ENCODE measurements at regions not wholly inside any gene's neighbourhood (a gene's known extent, or its start where the extent isn't known, plus 50 kb on each side); places are given as distances from the start of the nearest gene placed in this dataset.

DNA sequence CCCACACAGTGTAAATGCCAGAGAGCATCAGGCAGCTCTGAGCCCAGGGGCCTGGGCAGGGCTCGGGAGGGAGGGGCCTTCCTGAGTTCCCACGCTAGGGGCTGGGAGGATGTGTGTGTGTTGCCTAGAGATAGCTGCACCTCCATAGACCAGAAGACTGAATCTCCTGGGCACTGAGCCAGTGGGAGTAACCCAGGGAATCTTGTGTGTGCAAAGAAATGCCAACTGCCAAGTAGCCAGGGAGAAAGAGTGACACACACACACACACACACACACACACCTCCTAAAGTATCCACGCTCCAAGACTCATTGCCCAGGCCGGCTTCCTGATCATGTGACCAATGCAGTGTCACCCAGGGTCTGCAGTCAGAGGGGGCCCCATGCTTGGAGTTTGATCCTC is 166.2 kb upstream of the RPL38 start:
- no peaks in the 10 kb centered on the region for H3K27me3 ChIP-seq (replicated peaks; ENCODE audit: insufficient read depth)
- no peaks in the 10 kb centered on the region for H3K9me3 ChIP-seq
- no peak overlapping the region for H3K27ac ChIP-seq
- intact Hi-C loops (cut with DNase I) = no loop called here
- TF ChIP-seq, protein P1, sequence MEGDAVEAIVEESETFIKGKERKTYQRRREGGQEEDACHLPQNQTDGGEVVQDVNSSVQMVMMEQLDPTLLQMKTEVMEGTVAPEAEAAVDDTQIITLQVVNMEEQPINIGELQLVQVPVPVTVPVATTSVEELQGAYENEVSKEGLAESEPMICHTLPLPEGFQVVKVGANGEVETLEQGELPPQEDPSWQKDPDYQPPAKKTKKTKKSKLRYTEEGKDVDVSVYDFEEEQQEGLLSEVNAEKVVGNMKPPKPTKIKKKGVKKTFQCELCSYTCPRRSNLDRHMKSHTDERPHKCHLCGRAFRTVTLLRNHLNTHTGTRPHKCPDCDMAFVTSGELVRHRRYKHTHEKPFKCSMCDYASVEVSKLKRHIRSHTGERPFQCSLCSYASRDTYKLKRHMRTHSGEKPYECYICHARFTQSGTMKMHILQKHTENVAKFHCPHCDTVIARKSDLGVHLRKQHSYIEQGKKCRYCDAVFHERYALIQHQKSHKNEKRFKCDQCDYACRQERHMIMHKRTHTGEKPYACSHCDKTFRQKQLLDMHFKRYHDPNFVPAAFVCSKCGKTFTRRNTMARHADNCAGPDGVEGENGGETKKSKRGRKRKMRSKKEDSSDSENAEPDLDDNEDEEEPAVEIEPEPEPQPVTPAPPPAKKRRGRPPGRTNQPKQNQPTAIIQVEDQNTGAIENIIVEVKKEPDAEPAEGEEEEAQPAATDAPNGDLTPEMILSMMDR (IDR thresholded peaks at IDR 0.05) = no peak
- no peak for TF ChIP-seq POLR2AphosphoS5 (IDR thresholded peaks at IDR 0.05)
- no peak for TF ChIP-seq POLR2A (IDR thresholded peaks at IDR 0.05)
- H3K4me3 ChIP-seq = no peak overlapping the region
- 21% methylated on average over 4 of the region's 4 CpGs for WGBS
- peak; percentile 43 for DNase-seq (ENCODE audit: low spot score)
- no peaks in the 10 kb centered on the region for H3K36me3 ChIP-seq
- no peaks in the 10 kb centered on the region for H3K4me1 ChIP-seq (replicated peaks)

DNA sequence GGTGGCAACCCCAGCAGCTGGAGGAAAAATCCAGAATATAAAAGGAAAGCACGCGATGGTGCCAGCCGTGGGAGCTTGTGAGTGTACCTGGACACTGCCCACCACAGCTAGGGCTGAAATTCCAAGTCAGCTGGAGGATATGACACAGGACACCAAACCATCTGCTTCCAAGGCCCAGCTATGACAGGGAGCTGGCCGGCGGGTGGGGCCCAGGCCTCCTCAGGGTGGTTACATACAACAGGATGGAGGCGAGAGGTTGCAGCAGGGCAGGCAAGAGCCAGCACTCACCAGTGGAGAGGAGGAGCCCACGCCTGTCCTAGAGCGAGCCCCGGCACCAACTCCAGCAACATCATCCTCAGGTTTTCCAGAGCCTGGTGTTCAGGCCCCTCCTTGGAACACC is 163.2 kb upstream of the RPL38 start:
- H3K4me3 ChIP-seq = no peak overlapping the region
- no peaks in the 10 kb centered on the region for H3K27me3 ChIP-seq (replicated peaks; ENCODE audit: insufficient read depth)
- TF ChIP-seq POLR2A (IDR thresholded peaks at IDR 0.05) (no peak), POLR2AphosphoS5 (IDR thresholded peaks at IDR 0.05) (no peak)
- TF ChIP-seq, protein P1 (IDR thresholded peaks at IDR 0.05) = no peak
- H3K9me3 ChIP-seq = no peaks in the 10 kb centered on the region
- H3K4me1 ChIP-seq (replicated peaks) = no peaks in the 10 kb centered on the region
- H3K27ac ChIP-seq = no peak overlapping the region
- WGBS = 97% methylated on average over 9 of the region's 9 CpGs
- intact Hi-C loops (cut with DNase I) = no loop called here
- DNase-seq (ENCODE audit: low spot score) = no peak
- no peaks in the 10 kb centered on the region for H3K36me3 ChIP-seq

DNA sequence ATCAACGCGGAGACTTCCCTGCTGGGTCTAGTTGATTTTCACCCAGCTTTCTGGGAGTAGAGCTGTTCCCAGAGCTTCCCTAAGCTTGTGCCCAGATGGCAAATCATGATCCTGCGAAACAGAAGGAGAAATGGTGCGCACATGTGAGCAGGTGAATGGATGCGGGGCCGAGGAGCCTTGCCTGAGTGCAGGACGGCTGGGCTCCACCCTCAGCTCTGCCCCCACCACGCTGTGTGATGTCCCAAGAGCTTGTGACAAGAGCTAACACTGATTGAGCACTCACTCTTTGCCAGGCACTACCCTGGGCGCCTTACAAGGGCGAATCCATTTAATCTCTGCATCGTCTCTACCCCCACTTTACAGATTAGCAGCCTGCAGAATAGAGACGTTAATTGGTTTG is 162.7 kb upstream of the RPL38 start:
- DNase-seq (ENCODE audit: low spot score) = no peak
- TF ChIP-seq POLR2A (IDR thresholded peaks at IDR 0.05) (no peak), POLR2AphosphoS5 (IDR thresholded peaks at IDR 0.05) (no peak)
- TF ChIP-seq, protein P1 (IDR thresholded peaks at IDR 0.05) = no peak
- Histone ChIP-seq H3K27ac (no peak overlapping the region), H3K9me3 (no peaks in the 10 kb centered on the region), H3K4me3 (no peak overlapping the region), H3K4me1 (replicated peaks) (no peaks in the 10 kb centered on the region), H3K27me3 (replicated peaks; ENCODE audit: insufficient read depth) (no peaks in the 10 kb centered on the region), H3K36me3 (no peaks in the 10 kb centered on the region)
- intact Hi-C loops (cut with DNase I) = no loop called here
- WGBS = 95% methylated on average over 12 of the region's 12 CpGs

DNA sequence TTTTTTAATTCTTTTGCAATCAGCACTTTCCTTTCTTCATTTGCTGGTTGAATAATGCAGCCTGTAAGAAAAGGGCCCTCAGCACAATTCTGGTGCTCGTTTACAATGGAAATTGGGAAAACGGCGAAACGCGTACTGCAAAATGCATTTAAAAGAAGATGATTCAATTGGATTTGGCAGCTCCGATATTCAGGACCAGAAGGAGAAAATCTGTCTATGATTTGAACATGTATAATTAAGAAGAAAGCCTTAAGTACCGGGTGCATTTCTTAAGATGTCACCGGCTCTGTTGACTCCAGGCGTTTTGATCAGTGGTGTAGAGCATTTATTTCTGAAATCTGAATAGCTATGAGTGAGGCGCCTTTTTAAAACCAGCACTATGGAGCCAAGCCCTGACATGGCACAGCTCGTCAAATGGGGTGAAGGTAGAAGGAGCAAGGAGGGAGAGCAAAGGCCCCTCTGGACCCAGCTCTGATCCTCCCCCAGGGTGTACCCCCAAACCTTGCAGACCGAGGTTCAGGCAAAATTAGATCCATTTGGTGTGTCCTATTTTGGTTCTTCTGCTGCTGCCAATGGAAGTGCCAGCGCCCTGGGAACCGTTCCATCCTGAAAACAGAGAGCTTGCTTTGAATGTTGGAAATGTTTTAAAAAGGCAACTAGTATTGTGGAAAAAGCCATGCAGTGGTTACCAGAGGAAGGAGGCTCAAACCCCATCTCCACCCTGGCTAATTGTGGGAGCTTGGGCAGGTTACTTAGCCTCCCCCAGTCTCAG is 161.4 kb upstream of the RPL38 start:
- Histone ChIP-seq H3K36me3 (no peaks in the 10 kb centered on the region), H3K4me1 (replicated peaks) (no peaks in the 10 kb centered on the region), H3K9me3 (no peaks in the 10 kb centered on the region), H3K4me3 (no peak overlapping the region), H3K27me3 (replicated peaks; ENCODE audit: insufficient read depth) (no peaks in the 10 kb centered on the region), H3K27ac (no peak overlapping the region)
- intact Hi-C loops (cut with DNase I) = no loop called here
- 78% methylated on average over 14 of the region's 14 CpGs for WGBS
- TF ChIP-seq POLR2A (IDR thresholded peaks at IDR 0.05) (no peak), POLR2AphosphoS5 (IDR thresholded peaks at IDR 0.05) (no peak)
- TF ChIP-seq, protein P1 (IDR thresholded peaks at IDR 0.05) = no peak
- no peak for DNase-seq (ENCODE audit: low spot score)

Data from prostate gland (tissue), 2 donors.